ENCODE measurements at regions not wholly inside any gene's neighbourhood (a gene's known extent, or its start where the extent isn't known, plus 50 kb on each side); places are given as distances from the start of the nearest gene placed in this dataset.

- DNase-seq (ENCODE audit: low read depth): no peak
These were observed 97.1 kb upstream of the NRXN3 start for GRCh38 chr14:78073028-78073427.

DNA sequence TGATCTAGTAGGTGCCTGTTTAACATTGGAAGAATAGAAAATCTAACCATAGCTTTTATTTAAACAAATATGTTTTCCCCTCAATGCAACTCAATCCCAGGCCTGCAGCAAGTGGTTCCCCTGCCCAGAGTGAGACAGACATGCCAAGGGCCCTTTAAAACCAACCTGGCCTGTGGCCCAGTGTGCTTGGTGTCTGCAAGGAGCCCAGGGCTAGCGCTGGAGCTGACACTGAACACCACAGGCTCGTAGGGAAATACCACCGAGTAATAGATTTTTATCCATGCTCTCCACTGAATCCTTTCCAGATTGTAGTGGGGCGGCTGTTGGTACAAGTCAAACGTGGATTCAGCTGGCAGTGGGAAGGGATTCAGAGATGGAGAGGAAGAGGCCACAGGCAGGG is 95.6 kb upstream of the NRXN3 start:
- DNase-seq (ENCODE audit: low read depth): no peak

GRCh38 chr14:78075033-78075432 is 95.1 kb upstream of the NRXN3 start:
- DNase-seq (ENCODE audit: low read depth): no peak

GRCh38 chr14:78075555-78076277 is 94.5 kb upstream of the NRXN3 start:
- DNase-seq (ENCODE audit: low read depth): no peak

GRCh38 chr14:78081245-78081644 is 88.9 kb upstream of the NRXN3 start:
- no peak for DNase-seq (ENCODE audit: low read depth)

DNA sequence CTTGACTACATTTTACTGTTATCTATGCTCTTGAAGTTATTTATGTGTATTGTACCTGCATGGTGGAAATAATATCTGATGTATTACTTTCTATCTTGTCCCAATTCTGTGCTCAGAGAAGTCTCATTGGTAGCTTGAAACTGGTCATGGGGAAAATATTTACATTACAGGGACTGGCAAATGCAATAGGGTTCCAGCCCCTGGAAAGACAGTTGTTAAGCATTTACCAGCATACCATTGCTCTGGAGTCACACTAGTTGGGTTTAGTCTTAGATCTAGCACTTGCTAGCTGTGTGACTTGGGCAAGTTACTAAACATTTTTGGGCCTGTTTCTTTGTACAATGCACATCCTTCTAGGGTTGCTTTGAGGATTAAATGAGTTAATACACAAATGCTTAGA is 86.3 kb upstream of the NRXN3 start:
- no peak for DNase-seq (ENCODE audit: low read depth)

DNA sequence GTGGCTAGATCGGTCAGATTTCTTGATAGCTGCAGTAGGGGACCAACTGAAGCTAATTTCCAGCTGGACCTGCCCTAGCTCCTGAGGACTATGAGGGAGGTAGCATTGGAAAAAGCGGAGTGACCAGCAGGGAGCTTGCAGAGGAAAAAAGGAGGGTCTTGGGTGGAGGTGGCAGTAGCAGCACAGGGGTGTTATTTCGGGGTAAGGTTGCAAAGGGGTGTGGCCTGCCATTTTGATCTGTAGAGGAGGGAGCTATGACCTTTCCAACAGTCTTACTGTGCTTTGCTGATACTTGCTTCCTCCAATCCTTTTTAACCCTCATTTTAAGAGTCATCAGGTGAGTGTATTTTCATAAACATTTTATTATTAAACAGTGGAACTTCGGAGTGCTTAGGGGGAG is 83.8 kb upstream of the NRXN3 start:
- DNase-seq (ENCODE audit: low read depth): no peak

DNA sequence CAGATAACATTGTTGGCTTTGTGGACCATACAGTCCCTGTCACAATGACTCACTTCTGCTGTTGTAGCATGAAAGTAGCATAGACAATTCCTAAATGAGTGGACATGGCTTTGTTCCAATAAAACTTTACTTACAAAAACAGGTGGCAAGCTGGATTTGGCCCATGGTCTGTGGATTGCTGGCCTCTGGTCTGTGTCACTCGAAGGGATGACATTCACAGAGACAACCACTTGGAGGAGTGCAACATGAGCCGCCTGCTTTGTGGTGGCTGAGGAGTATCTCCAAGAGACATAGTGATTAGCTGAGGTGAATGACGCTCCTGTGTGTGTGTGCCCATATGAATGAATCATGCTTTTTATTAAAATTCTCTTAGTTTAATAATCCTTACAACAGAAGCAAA is 81.3 kb upstream of the NRXN3 start:
- peak; percentile 5 for DNase-seq (ENCODE audit: low read depth)

DNA sequence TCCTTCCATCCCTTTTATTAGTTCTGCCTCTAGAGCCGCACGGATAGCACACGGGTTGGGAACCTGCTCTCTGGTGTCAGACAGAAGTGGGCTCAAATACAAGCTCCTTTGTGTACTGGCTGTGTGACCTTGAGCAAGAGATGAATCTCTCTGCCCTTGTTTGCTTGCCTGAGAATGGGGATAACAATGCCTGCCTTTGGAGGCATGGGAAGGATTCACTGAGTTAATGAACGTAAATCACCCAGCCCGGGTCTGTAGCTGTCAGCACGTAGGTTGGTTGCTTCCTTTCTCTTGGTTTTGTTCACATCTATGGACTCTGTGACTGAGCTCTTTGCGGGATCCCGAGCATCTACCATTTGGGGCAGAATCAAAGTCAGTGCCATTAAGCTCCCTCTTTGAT is 79.3 kb upstream of the NRXN3 start:
- DNase-seq (ENCODE audit: low read depth): no peak

GRCh38 chr14:78091361-78091760 is 78.8 kb upstream of the NRXN3 start:
- DNase-seq (ENCODE audit: low read depth): no peak

- DNase-seq (ENCODE audit: low read depth): no peak
These were observed 78.1 kb upstream of the NRXN3 start for GRCh38 chr14:78092040-78092439.

DNA sequence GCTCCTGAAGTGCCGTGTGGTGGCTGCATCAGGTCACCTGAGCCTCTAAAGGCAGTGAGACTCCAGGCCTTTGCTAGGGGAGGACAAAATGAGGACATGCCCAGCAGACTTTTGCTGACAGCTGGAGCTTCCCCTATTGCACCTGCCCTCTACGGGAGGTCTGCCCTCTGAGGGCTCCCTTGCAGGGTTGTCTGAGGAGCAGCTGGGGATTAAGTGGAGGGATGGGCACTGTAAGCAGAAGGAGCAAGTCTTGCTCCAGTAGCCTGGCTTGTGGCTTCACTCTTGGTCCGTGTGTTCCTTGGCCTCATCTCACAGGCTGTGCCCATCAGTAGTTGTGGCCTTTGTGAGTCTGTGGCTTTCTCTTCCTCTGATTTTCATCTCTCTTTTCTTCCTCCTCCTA is 66.9 kb upstream of the NRXN3 start:
- DNase-seq (ENCODE audit: low read depth): no peak

GRCh38 chr14:78104160-78104559 is 66.0 kb upstream of the NRXN3 start:
- DNase-seq (ENCODE audit: low read depth): no peak

DNA sequence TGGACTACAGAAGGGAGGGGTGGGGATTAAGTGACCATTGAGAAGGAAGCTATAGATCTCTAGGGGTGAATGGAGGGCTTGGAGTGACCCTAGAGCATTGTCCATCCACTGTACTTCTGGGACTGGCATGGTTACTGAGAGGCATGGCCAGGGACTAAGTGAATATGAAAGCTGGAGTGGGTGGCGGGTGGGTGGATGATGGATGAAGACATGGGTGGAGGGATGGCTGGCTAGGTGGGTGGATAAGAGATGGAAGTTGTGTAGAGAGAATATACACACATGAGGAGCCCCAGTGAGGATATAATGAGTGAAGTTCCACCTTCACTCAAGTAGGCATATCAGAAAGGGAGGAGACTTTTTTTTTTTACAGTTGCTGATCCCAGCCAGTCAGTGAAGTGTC is 65.5 kb upstream of the NRXN3 start:
- DNase-seq (ENCODE audit: low read depth): no peak

GRCh38 chr14:78106381-78106780 is 63.8 kb upstream of the NRXN3 start:
- DNase-seq (ENCODE audit: low read depth): no peak

- no peak for DNase-seq (ENCODE audit: low read depth)
These were observed 63.0 kb upstream of the NRXN3 start for GRCh38 chr14:78107166-78107565.

GRCh38 chr14:78119440-78119839 is 50.7 kb upstream of the NRXN3 start:
- DNase-seq (ENCODE audit: low read depth): no peak

All from M059J (cell line).